Ishikawa (cell line): ENCODE measurements at regions not wholly inside any gene's neighbourhood (a gene's known extent, or its start where the extent isn't known, plus 50 kb on each side); places are given as distances from the start of the nearest gene placed in this dataset.

Experiments used
- CEBPB ChIP-seq: IDR thresholded peaks from 2 replicates; pipeline ENCODE4 v1.6.1; 2012
- CREB1 ChIP-seq: IDR thresholded peaks from 2 replicates; pipeline ENCODE4 v1.6.1; 2012; ENCODE audit warnings: low read depth
- EGR1 ChIP-seq: IDR thresholded peaks from 2 replicates; pipeline ENCODE4 v1.6.1; 2012
- EP300 ChIP-seq: IDR thresholded peaks from 2 replicates; pipeline ENCODE4 v1.6.1; 2012; ENCODE audit warnings: borderline replicate concordance
- FOXM1 ChIP-seq: IDR thresholded peaks from 2 replicates; pipeline ENCODE4 v1.6.1; 2012; ENCODE audit warnings: low read depth, borderline replicate concordance
- MAX ChIP-seq: IDR thresholded peaks from 2 replicates; pipeline ENCODE4 v1.6.1; 2012
- RAD21 ChIP-seq: IDR thresholded peaks from 2 replicates; pipeline ENCODE4 v1.6.1; 2012; ENCODE audit warnings: low read depth
- TAF1 ChIP-seq: IDR thresholded peaks from 2 replicates; pipeline ENCODE4 v1.6.1; 2012; ENCODE audit warnings: low read depth, mild to moderate bottlenecking
- TCF12 ChIP-seq: IDR thresholded peaks from 2 replicates; pipeline ENCODE4 v1.6.1; 2012; ENCODE audit warnings: low read depth
- TEAD4 ChIP-seq: IDR thresholded peaks from 2 replicates; pipeline ENCODE4 v1.6.1; 2012
- YY1 ChIP-seq: IDR thresholded peaks from 2 replicates; pipeline ENCODE4 v1.6.1; 2012; ENCODE audit warnings: low read depth
- ZBTB7A ChIP-seq: IDR thresholded peaks from 2 replicates; pipeline ENCODE4 v1.6.1; 2012; ENCODE audit warnings: low read depth
- TF ChIP-seq, protein P1 (sequence below): IDR thresholded peaks from 2 replicates; pipeline ENCODE4 v1.6.1; 2012; ENCODE audit warnings: low read depth, mild to moderate bottlenecking
- TF ChIP-seq, protein P2 (sequence below): IDR thresholded peaks from 2 replicates; pipeline ENCODE4 v1.6.1; 2012

DNA sequence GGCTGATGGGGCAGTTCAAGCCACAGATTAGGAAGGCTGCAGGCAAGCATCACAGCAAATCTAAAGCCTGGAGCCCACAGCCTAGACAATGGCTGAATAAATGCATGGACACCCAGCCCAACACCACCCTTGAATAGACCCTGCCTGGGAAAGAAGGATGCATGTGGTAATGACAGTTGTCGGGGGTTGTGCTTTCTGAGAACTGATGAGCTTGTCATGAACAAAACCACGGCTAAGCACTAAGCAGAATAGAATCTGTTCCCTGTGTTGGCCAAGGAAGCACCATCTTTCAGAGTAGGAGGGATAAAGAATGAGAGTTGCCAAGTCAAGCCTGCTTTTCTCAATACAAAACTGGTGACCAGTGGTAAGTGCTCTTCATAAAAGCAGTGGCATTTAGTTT is 66.1 kb upstream of the JCAD start:
- TF ChIP-seq MAX (no peak), CEBPB (no peak), TAF1 (no peak), ZBTB7A (no peak), CREB1 (no peak), YY1 (no peak), EGR1 (no peak), FOXM1 (no peak), RAD21 (no peak), TEAD4 (no peak), EP300 (no peak), TCF12 (no peak)
- TF ChIP-seq, protein P1, sequence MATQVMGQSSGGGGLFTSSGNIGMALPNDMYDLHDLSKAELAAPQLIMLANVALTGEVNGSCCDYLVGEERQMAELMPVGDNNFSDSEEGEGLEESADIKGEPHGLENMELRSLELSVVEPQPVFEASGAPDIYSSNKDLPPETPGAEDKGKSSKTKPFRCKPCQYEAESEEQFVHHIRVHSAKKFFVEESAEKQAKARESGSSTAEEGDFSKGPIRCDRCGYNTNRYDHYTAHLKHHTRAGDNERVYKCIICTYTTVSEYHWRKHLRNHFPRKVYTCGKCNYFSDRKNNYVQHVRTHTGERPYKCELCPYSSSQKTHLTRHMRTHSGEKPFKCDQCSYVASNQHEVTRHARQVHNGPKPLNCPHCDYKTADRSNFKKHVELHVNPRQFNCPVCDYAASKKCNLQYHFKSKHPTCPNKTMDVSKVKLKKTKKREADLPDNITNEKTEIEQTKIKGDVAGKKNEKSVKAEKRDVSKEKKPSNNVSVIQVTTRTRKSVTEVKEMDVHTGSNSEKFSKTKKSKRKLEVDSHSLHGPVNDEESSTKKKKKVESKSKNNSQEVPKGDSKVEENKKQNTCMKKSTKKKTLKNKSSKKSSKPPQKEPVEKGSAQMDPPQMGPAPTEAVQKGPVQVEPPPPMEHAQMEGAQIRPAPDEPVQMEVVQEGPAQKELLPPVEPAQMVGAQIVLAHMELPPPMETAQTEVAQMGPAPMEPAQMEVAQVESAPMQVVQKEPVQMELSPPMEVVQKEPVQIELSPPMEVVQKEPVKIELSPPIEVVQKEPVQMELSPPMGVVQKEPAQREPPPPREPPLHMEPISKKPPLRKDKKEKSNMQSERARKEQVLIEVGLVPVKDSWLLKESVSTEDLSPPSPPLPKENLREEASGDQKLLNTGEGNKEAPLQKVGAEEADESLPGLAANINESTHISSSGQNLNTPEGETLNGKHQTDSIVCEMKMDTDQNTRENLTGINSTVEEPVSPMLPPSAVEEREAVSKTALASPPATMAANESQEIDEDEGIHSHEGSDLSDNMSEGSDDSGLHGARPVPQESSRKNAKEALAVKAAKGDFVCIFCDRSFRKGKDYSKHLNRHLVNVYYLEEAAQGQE: no peak
- TF ChIP-seq, protein P2, sequence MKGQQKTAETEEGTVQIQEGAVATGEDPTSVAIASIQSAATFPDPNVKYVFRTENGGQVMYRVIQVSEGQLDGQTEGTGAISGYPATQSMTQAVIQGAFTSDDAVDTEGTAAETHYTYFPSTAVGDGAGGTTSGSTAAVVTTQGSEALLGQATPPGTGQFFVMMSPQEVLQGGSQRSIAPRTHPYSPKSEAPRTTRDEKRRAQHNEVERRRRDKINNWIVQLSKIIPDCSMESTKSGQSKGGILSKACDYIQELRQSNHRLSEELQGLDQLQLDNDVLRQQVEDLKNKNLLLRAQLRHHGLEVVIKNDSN: no peak
